Posterior cingulate gyrus (tissue), 11 donors: ENCODE measurements at regions not wholly inside any gene's neighbourhood (a gene's known extent, or its start where the extent isn't known, plus 50 kb on each side); places are given as distances from the start of the nearest gene placed in this dataset.
"Not testable (repeated sequence)": the region's sequence is repeated elsewhere in the genome, so short reads cannot be mapped to it uniquely, and the experiment has no call there.

Experiments
- DNase-seq, 10 donors: peaks; one replicate each; pipeline versions ENCODE4 v3.0.0 to v3.0.0-alpha.2; 2020 to 2021; ENCODE audit warnings: mixed read lengths in 3 of 10
- intact Hi-C: fragments of 100-400 bp; cut with DNase I; formaldehyde crosslinking; loops from one replicate; pipeline ENCODE4 v1.15.1; 2023

DNA sequence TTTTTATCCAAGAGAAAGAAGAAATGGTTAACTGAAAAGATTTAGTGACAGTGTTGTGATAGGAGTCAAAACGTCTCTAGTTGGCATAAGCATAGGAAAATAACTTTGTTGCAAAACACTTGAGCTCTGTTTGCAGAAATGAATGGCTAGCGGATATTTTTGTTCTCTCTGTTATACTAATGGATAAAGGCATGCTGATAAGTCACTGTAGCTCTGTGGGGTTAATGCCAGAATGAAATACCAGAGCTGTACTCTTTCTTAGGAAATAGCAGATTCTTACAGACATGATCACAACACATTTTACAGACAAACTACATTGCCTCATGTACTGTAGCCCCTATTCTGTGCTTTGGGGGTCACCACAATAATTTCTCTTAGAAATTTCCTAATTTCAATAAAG, 202.8 kb downstream of the DMRTA1 start:
- intact Hi-C loops, result no loop called here
- no peak for DNase-seq

DNA sequence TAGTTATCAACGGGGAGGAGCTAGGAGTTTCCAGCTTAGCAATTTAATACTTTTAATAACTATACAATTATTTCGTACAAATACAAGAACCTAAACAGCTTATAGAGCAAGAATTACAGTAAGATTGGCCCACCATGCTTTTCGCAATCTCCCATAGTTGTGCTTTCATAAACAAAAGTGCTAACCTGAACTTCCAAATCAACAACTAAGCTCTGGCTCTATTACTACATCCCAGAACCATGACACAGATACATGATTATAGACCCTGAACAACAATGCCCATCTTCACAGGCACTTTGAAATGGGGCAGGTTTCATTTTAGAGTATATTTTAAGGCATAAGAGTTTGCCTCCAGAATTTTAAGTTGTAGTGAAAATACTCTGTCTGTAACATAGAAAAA, 203.5 kb downstream of the DMRTA1 start:
- intact Hi-C loops, result no loop called here
- DNase-seq, result no peak

GRCh38 chr9:22650946-22651345, 204.3 kb downstream of the DMRTA1 start:
- no peak for DNase-seq
- intact Hi-C loops, result no loop called here

DNA sequence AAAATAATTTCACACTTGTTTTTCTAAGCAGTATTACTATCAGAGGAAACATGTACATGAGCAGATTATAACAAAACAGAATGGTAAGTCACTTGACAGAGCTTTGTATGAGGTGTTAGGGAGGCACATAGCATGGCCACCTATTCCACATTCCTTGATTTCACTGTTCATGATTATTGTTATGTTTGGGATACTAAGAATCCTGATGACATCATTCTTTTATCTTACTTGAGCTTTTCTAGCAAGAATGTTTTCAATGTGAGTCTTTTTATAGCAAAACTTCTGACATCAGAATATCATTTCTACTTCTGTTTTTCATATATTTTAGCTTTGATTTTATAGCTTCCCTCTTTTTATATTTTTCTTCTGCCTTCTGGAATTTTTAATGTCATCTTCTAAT, 208.2 kb downstream of the DMRTA1 start:
- intact Hi-C loops, result no loop called here
- no peak for DNase-seq

- DNase-seq, result no peak
- intact Hi-C loops, result no loop called here
These were observed 211.1 kb downstream of the DMRTA1 start for GRCh38 chr9:22657713-22658112.

GRCh38 chr9:22658484-22658883, 211.9 kb downstream of the DMRTA1 start:
- intact Hi-C loops, result not testable (repeated sequence)

DNA sequence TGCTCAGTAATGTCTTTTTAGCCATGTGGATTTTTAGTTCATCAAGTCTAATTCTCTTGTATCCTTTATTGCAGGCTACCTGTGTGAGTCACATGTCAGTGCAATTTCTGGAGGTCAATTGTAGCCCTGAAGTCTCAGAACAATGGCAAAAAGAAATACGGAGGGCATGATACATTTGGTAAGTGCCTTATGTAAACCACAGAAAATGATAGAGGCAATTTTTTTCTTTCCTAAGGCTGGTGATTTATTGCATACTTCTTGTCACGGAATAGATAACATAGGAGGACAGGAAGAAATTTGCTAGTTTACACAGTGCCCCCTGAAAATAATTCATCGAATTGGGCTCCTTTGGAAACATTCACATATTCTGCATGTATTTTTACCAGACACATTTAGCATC, 235.9 kb downstream of the DMRTA1 start:
- no peak for DNase-seq

More at GRCh38 chr9:22658484-22658883, 211.9 kb downstream of the DMRTA1 start:
- not testable (repeated sequence) for DNase-seq

DNA sequence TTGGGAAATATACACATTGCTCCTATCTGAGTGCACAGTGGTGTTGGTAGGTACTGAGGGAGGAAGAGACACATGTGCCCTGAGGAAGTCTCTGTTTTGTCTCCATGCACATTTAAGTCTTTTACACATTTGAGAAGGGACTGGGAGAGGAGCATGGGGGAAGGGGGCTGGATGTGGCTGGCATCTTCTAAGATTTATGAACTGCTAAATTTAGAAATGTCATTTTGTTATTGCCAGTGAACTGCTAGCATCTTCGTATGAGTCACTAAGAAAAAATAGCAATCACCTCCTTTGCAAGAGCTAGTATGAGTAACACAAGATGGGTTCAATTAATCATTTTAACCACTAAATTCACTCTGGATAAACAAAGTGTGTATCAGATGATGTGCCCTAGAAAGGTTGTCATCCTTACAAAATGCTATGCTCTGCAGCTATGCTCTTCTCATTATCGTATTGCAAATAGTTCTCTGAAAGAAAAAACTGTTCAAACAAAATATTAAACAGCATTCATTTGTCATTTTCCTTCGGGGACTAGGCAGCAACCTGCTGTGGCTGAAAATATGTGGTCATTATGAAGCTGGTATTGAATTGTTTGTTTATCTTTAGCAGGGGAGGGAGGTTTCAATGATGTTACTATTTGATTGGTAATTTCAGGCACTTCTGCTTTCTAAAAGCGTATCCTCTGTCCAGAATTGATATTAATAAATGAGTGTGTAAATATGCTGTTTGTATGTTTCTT, 236.5 kb downstream of the DMRTA1 start:
- intact Hi-C loops, result no loop called here
- DNase-seq, result no peak

More for the DNA sequence above, 235.9 kb downstream of the DMRTA1 start:
- intact Hi-C loops, result no loop called here

DNA sequence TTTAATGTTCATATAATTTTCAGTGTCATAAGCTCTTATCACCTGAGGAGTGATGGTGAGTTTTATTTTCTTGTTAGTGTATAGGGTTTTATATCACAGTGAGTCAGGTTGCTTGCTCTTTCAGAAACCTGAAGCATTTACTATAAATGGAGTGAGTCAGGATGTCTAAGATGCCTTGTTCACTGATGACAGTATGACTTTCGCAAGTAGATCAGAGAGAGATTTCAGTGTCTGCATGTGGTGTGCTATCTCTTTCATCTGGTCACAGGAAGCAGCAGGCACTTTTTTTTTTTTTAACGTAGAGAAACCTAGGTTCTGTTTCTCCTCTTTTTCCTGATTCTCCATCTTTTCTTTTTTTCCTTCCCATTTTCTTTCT, 237.1 kb downstream of the DMRTA1 start:
- no peak for DNase-seq
- intact Hi-C loops, result no loop called here

DNA sequence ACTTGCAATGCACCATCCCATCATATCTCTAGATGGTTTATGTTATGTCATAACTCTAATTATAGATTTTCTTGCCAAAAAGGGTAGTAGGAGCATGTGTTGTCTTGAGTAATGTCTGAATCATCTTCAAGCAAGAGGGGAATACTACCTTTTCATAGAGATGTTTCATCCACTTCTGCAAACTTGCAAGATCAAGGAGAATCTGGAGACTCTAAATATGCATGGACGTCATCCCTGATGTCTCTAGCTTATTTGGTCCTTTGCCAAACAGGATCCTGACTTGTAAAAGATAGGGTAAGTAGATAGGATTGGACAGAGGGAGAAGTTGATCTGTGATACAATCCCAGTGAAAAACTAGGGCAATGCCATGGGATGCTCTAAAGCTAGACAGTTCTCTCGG, 246.5 kb downstream of the DMRTA1 start:
- intact Hi-C loops, result no loop called here
- no peak for DNase-seq

DNA sequence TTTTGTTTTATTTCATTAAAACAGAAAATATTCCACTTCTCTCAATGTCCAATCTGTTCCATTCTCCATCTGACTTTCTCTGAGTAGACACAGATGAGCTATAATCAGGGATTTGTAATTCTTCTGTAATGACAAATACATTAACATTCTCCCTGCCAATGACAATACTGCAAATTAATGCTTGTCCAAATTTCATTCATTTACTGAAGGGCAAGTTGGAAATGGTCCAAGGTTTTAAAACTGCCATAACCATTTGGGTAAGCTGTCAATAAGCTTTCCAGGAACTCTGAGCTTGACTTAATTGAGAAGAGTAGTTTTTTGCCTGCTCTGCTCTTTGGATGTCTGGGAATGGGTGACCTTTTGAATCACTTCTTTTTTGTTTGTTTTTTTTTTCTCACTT, 253.5 kb downstream of the DMRTA1 start:
- no peak for DNase-seq
- intact Hi-C loops, result no loop called here

DNA sequence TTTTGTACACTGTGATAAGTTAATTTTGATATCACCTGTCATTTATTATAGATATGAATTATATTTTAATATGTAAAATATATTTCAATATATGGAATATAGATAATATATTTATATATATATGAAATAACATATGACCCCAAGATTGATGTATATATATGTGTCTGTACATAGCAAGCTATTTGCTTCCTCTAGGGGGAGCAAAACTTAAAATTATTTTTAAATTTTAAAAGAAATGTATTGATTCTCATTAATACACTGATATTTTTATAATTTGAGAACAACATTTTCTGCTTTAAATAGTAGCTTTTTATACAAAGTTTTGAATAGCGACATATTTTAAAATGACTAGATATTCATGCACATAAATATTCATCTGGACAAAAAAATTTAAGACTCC, 272.0 kb downstream of the DMRTA1 start:
- intact Hi-C loops, result no loop called here

DNA sequence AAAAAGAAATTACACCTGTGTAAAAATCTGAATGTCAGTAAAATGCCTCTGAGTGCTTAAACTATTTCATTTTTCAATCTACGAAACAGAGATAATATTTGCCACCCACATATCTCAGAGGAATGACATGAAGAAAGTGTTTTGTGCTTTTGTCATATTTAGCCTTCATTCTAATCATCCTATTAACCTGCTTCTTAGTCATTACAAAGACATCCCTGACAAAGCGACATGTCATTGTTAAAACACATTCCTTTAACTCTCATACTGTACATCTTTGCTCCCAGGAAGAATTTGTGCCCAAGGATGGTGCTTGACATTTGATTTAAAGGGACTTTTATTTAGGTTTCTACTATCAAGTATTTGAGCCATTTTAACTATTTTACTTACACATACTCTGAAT, 275.9 kb downstream of the DMRTA1 start:
- intact Hi-C loops, result no loop called here
- no peak for DNase-seq

More for the DNA sequence above, 272.0 kb downstream of the DMRTA1 start:
- DNase-seq, result no peak

DNA sequence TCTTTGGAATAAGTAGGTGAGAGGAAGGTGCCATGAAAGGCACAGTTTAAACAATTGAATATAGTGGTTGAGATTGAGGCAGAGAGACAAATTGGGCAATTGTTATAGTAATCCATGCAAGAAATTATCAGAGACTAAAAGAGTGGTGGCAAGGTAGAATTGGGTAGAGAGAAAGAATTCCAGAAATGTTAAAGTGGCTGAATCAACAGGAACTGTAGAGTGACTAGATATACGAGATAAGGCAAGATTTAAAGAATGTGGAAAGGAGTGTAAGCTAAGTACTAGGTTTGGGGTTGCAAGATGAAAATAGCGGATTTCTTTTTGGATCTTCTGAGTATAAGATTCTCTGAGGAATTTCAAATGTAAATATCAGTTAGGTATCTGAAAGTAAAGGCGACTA, 285.2 kb downstream of the DMRTA1 start:
- DNase-seq, result no peak
- intact Hi-C loops, result no loop called here

GRCh38 chr9:22739712-22740111, 293.1 kb downstream of the DMRTA1 start:
- DNase-seq, result no peak
- intact Hi-C loops, result no loop called here

DNA sequence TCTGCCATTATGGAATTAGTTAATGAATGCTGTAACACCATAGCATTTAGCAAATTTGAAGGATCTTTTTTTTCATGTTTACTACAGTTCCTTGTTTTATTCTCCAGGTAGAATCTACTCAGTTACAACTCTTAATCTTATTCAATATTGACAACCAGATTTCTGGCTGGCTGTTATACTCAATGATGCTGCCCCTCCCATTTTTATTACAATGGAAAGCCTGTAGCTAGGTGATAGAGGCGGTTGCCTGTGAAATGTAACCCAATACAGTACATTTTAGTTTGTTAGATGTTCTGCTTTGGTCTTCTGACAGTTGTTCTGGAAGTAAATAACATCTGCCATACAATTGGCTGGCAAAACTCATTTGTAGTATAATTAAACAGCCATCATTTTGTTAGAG, 294.2 kb downstream of the DMRTA1 start:
- DNase-seq, result no peak
- intact Hi-C loops, result no loop called here

GRCh38 chr9:22742401-22742800, 295.8 kb downstream of the DMRTA1 start:
- intact Hi-C loops, result no loop called here
- DNase-seq, result no peak

DNA sequence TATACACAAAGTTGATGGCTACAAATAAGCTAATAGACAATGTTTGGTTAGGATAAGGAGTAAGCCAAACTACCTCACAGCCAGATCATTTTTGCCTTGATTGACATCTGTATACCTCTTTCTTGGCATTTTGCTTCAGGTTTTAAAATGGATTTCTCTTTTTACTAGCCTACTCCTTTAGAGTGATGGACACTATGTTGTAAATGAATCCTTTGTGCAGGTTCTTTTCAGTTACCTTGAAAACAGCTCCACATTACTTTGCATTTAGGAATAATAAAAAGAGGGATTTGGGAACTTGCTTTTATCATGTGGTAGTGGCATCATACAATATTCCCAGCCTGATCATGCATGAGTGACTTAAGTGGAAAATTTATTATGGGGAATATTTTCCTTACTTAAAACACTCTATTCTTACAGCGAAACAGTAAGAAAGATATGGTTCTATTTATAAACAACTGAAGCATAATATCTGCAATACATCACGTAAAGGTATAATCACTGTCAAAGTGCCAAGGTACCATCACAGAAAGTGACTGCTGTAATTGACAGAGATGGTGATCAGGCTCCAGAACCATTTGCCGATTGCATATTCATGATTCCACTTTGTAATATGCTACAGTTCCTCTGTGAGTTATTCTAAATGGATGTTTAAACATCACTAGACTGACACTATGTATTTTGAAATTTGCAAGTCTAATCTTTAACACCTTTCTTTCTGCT, 327.0 kb downstream of the DMRTA1 start:
- intact Hi-C loops, result no loop called here
- DNase-seq, result no peak

GRCh38 chr9:22790329-22790728, 343.7 kb downstream of the DMRTA1 start:
- intact Hi-C loops, result no loop called here
- peak in 1 of 10 donors; percentile 49 for DNase-seq

GRCh38 chr9:22808876-22809275, 362.3 kb downstream of the DMRTA1 start:
- intact Hi-C loops, result no loop called here
- DNase-seq, result no peak

- intact Hi-C loops, result no loop called here
- DNase-seq, result no peak
These were observed 362.7 kb downstream of the DMRTA1 start for GRCh38 chr9:22809371-22809770.

DNA sequence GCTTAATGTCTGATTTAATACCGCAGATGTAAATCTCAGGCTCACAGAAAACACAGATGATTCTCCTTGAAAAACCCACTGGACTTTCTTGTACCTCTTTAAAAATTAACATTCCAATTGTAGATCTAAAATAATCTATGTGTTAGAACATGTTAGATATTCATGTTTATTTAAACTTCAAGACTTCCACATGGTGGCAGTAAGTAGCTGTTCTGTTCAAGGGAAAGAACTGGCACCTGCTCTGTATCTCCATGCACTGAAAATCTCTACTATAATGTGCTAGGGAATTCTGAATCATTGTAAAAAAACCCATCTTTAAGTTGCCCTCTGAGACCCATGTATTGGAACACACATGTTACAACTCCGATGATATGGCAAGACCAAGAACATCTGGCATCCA, 366.9 kb downstream of the DMRTA1 start:
- intact Hi-C loops, result no loop called here
- DNase-seq, result no peak
